HFFc6 (cell line): ENCODE measurements at regions not wholly inside any gene's neighbourhood (a gene's known extent, or its start where the extent isn't known, plus 50 kb on each side); places are given as distances from the start of the nearest gene placed in this dataset.

ENCODE experiments used
- DNase-seq: peaks from one replicate; pipeline ENCODE4 v3.0.0-alpha.2; 2018
- H3K27ac Mint-ChIP-seq: 2 replicates; pipeline ENCODE4 v1.8.0; 2020; ENCODE audit warnings: mild to moderate bottlenecking, mixed read lengths
- H3K27me3 Mint-ChIP-seq: 2 replicates; pipeline ENCODE4 v1.8.0; 2021; ENCODE audit warnings: mild to moderate bottlenecking, moderate library complexity, mixed read lengths; ENCODE audit not compliant: insufficient read depth
- H3K36me3 Mint-ChIP-seq: 2 replicates; pipeline ENCODE4 v1.8.0; 2021; ENCODE audit warnings: low read depth, mixed read lengths
- H3K4me1 Mint-ChIP-seq: 2 replicates; pipeline ENCODE4 v1.8.0; 2020; ENCODE audit warnings: low read depth, mixed read lengths
- H3K4me3 Mint-ChIP-seq: 2 replicates; pipeline ENCODE4 v1.8.0; 2020; ENCODE audit warnings: mild to moderate bottlenecking, moderate library complexity, mixed read lengths
- H3K9me3 Mint-ChIP-seq: 2 replicates; pipeline ENCODE4 v1.8.0; 2020; ENCODE audit warnings: mild to moderate bottlenecking, mixed read lengths
- CTCF ChIP-seq: fragments of 200-600 bp; sonication (generic); IDR thresholded peaks from 2 replicates; pipeline ENCODE4 v1.5.0; 2021; ENCODE audit warnings: antibody characterized with exemption, mild to moderate bottlenecking

- no peak overlapping the region for H3K4me3 Mint-ChIP-seq
- H3K9me3 Mint-ChIP-seq: peaks cover 3% of the 10 kb centered on the region; the same call in 1 of the 2 replicates
- no peaks in the 10 kb centered on the region for H3K36me3 Mint-ChIP-seq
- TF ChIP-seq CTCF: no peak
- DNase-seq: no peak
- peaks cover 12% of the 10 kb centered on the region for H3K4me1 Mint-ChIP-seq
- peaks cover 5% of the 10 kb centered on the region; the same call in 1 of the 2 replicates for H3K27me3 Mint-ChIP-seq
- H3K27ac Mint-ChIP-seq: no peak overlapping the region
These were observed 199.4 kb upstream of the GPRIN3 start for GRCh38 chr4:89506866-89507491.

GRCh38 chr4:89502581-89502980 lies 195.0 kb upstream of the GPRIN3 start:
- H3K4me3 Mint-ChIP-seq: no peak overlapping the region
- H3K4me1 Mint-ChIP-seq: peaks cover 7% of the 10 kb centered on the region
- no peaks in the 10 kb centered on the region for H3K36me3 Mint-ChIP-seq

GRCh38 chr4:89497517-89498308 lies 190.1 kb upstream of the GPRIN3 start:
- H3K4me1 Mint-ChIP-seq: peaks cover 12% of the 10 kb centered on the region
- no peak for TF ChIP-seq CTCF
- H3K9me3 Mint-ChIP-seq: no peaks in the 10 kb centered on the region
- DNase-seq: no peak
- H3K27ac Mint-ChIP-seq: no peak overlapping the region
- no peak overlapping the region for H3K4me3 Mint-ChIP-seq
- H3K27me3 Mint-ChIP-seq: peaks cover 8% of the 10 kb centered on the region
- no peaks in the 10 kb centered on the region for H3K36me3 Mint-ChIP-seq

More at GRCh38 chr4:89502581-89502980, 195.0 kb upstream of the GPRIN3 start:
- DNase-seq: no peak
- Mint-ChIP-seq H3K27me3 (peaks cover 6% of the 10 kb centered on the region), H3K9me3 (no peaks in the 10 kb centered on the region), H3K27ac (no peak overlapping the region)
- no peak for TF ChIP-seq CTCF

GRCh38 chr4:89496851-89497250 lies 189.3 kb upstream of the GPRIN3 start:
- H3K4me3 Mint-ChIP-seq: no peak overlapping the region
- H3K27ac Mint-ChIP-seq: no peak overlapping the region
- H3K4me1 Mint-ChIP-seq: peaks cover 20% of the 10 kb centered on the region
- peaks cover 8% of the 10 kb centered on the region for H3K27me3 Mint-ChIP-seq
- H3K9me3 Mint-ChIP-seq: no peaks in the 10 kb centered on the region
- no peaks in the 10 kb centered on the region for H3K36me3 Mint-ChIP-seq
- DNase-seq: no peak
- TF ChIP-seq CTCF: no peak

GRCh38 chr4:89493367-89493766 lies 185.8 kb upstream of the GPRIN3 start:
- Mint-ChIP-seq H3K4me1 (peaks cover 26% of the 10 kb centered on the region), H3K27ac (peak overlapping the region; percentile 77; the same call in 1 of the 2 replicates), H3K9me3 (no peaks in the 10 kb centered on the region), H3K36me3 (no peaks in the 10 kb centered on the region), H3K27me3 (peaks cover 2% of the 10 kb centered on the region), H3K4me3 (no peak overlapping the region)
- no peak for TF ChIP-seq CTCF
- no peak for DNase-seq
